Heart right ventricle (tissue), 16 donors: ENCODE measurements at regions not wholly inside any gene's neighbourhood (a gene's known extent, or its start where the extent isn't known, plus 50 kb on each side); places are given as distances from the start of the nearest gene placed in this dataset.

Experiments used
- ATAC-seq, 8 donors: fragments of 200-7000 bp; cut with Tn5 transposase; one replicate each; pipeline ENCODE4 v1.9.1; 2020; ENCODE audit warnings: mild to moderate bottlenecking in 8 of 8, moderate library complexity in 8 of 8, moderate number of reproducible peaks in 1 of 8
- DNase-seq, 2 donors: peaks; one replicate each; pipeline ENCODE4 v3.0.0-alpha.2; 2020
- H3K27ac ChIP-seq, 10 donors: fragments of 200-600 bp; sonication (generic) in 2 of 10; one replicate each; pipeline versions ENCODE4 v1.5.0 to v1.8.0; 2020 to 2022; ENCODE audit warnings: mild to moderate bottlenecking in 3 of 10
- H3K27me3 ChIP-seq, 7 donors: fragments of 200-600 bp; one replicate each; pipeline ENCODE4 v1.8.0; 2021 to 2022; ENCODE audit warnings: mild to moderate bottlenecking in 2 of 7
- H3K36me3 ChIP-seq, 9 donors: fragments of 200-600 bp; sonication (generic) in 1 of 9; one replicate each; pipeline versions ENCODE4 v1.5.0 to v1.8.0; 2020 to 2022; ENCODE audit warnings: mild to moderate bottlenecking in 2 of 9
- H3K4me1 ChIP-seq, 9 donors: fragments of 200-600 bp; sonication (generic) in 1 of 9; one replicate each; pipeline versions ENCODE4 v1.5.0 to v1.8.0; 2020 to 2022; ENCODE audit warnings: mild to moderate bottlenecking in 4 of 9
- H3K4me3 ChIP-seq, 10 donors: fragments of 200-600 bp; sonication (generic) in 2 of 10; one replicate each; pipeline versions ENCODE4 v1.5.0 to v1.8.0; 2020 to 2022; ENCODE audit warnings: mild to moderate bottlenecking in 7 of 10, moderate library complexity in 2 of 10
- H3K9me3 ChIP-seq, 11 donors: fragments of 200-600 bp in 10 of 11; sonication (generic) in 2 of 11; one replicate each; pipeline versions ENCODE4 v1.5.0 to v1.8.0; 2013 to 2022; ENCODE audit warnings: mild to moderate bottlenecking in 2 of 11, control low read depth in 1 of 11, moderate library complexity in 1 of 11
- CTCF ChIP-seq, 9 donors: fragments of 200-600 bp; sonication (generic) in 2 of 9; IDR thresholded peaks; one replicate each; pipeline versions ENCODE4 v1.5.0 to v1.8.0; 2021 to 2022; ENCODE audit warnings: antibody characterized with exemption in 9 of 9, mild to moderate bottlenecking in 5 of 9, moderate library complexity in 1 of 9
- WGBS, 2 donors: extraction: QIAGEN DNeasy Blood & Tissue Kit; methylation state at CpG; one replicate each; pipeline ENCODE4 v1.1.7; 2013; ENCODE audit warnings: inconsistent platforms in 1 of 2; 5-methylcytosine and 5-hydroxymethylcytosine counted together
- intact Hi-C, 10 donors: fragments of 100-400 bp; cut with DNase I; formaldehyde crosslinking; loops; one replicate each; pipeline versions ENCODE4 v1.11.1 to v1.14.2; 2022
- donor health status: Arrhythmogenic right ventricular cardiomyopathy.
- donor health status: ischemic (EF 13 %, LVEDD 7.1; RV severe dilation, severe dysfunction).
- donor health status: healthy with polysubstance abuse.
- donor health status: DM: no; HTN: yes; CAD: no.
- donor health status: DM: no; HTN: no; CAD: no.
- donor health status: ischemic (EF 25% LVEDD 6.9; RV normal size, moderate dysfunction).
- donor health status: ischemic (EF 25% LVEDD 5.7; RV mildly dilated, moderate dysfunction).
- donor health status: healthy.
- donor health status: DM: yes; HTN: yes; CAD: no.
- donor health status: Ischemic cardiomyopathy.
- donor health status: ischemic (EF 35%, LVEDD 5.7; RV mildly dilated, moderate dysfunction).
- donor health status: nonischemic (EF 11% LVEDD 7.7; RV severe dilation, severe dysfunction).
- donor health status: DM: yes; HTN: yes; CAD: no.
- donor health status: PGD.
- donor health status: ischemic (EF 29% LVEDD 5.4; RV normal size, mild dysfunction).
- donor health status: nonischemic (EF 23%, LVEDD 6.1; RV moderate dilation, normal function).

GRCh38 chr6:109240370-109241084, 141.7 kb downstream of the CD164 start:
- peaks cover 0 to 74% (median 20%) of the 10 kb centered on the region in 9 donors for H3K4me1 ChIP-seq
- H3K27me3 ChIP-seq, result no peaks in the 10 kb centered on the region
- DNase-seq (peak in 1 of 2 donors; percentile 5), ATAC-seq (peak in 4 of 8 donors; percentile 5 to 69 (median 60))
- intact Hi-C loops, result no loop called here
- H3K9me3 ChIP-seq, result no peaks in the 10 kb centered on the region
- no peaks in the 10 kb centered on the region for H3K36me3 ChIP-seq
- no peak for TF ChIP-seq CTCF (IDR thresholded peaks at IDR 0.05)
- 57 to 66% methylated on average over 7 of the region's 7 CpGs for WGBS, 2 donors
- no peak overlapping the region for H3K4me3 ChIP-seq
- H3K27ac ChIP-seq, result peak overlapping the region in 8 of 10 donors; percentile 38 to 73 (median 59)

- Histone ChIP-seq H3K4me3 (no peak overlapping the region), H3K27ac (peak overlapping the region; percentile 29 to 73 (median 56)), H3K4me1 (peaks cover 0 to 74% (median 20%) of the 10 kb centered on the region in 9 donors), H3K9me3 (no peaks in the 10 kb centered on the region), H3K36me3 (no peaks in the 10 kb centered on the region), H3K27me3 (no peaks in the 10 kb centered on the region)
- peak in 1 of 2 donors; percentile 44 for DNase-seq
- peak; percentile 61 to 83 (median 79) for ATAC-seq
- no peak for TF ChIP-seq CTCF (IDR thresholded peaks at IDR 0.05)
- 64 to 68% methylated on average over 9 of the region's 9 CpGs for WGBS, 2 donors
- intact Hi-C loops, result no loop called here
Measured at GRCh38 chr6:109239651-109240321, 142.5 kb downstream of the CD164 start.

- no peaks in the 10 kb centered on the region for H3K9me3 ChIP-seq
- no peaks in the 10 kb centered on the region for H3K27me3 ChIP-seq
- no peak overlapping the region for H3K4me3 ChIP-seq
- 68 to 74% methylated on average over 2 of the region's 2 CpGs for WGBS, 2 donors
- DNase-seq (no peak), ATAC-seq (peak in 3 of 8 donors; percentile 32 to 44 (median 37))
- H3K36me3 ChIP-seq, result no peaks in the 10 kb centered on the region
- H3K4me1 ChIP-seq, result peaks cover 0 to 70% (median 20%) of the 10 kb centered on the region in 9 donors
- TF ChIP-seq CTCF (IDR thresholded peaks at IDR 0.05), result no peak
- H3K27ac ChIP-seq, result peak overlapping the region; percentile 29 to 73 (median 56)
- intact Hi-C loops, result no loop called here
Measured at GRCh38 chr6:109239160-109239559, 143.1 kb downstream of the CD164 start.

GRCh38 chr6:109238396-109238795, 143.1 kb downstream of the CEP57L1 start:
- Histone ChIP-seq H3K27me3 (no peaks in the 10 kb centered on the region), H3K9me3 (no peaks in the 10 kb centered on the region), H3K27ac (peak overlapping the region in 4 of 10 donors; percentile 54 to 62 (median 59)), H3K36me3 (no peaks in the 10 kb centered on the region), H3K4me1 (peaks cover 0 to 63% (median 17%) of the 10 kb centered on the region in 9 donors), H3K4me3 (no peak overlapping the region)
- WGBS, 2 donors, result 93 to 94% methylated on average over 3 of the region's 3 CpGs
- TF ChIP-seq CTCF (IDR thresholded peaks at IDR 0.05), result no peak
- no peak for ATAC-seq
- intact Hi-C loops, result no loop called here
- DNase-seq, result no peak
